ENCODE measurements at regions not wholly inside any gene's neighbourhood (a gene's known extent, or its start where the extent isn't known, plus 50 kb on each side); places are given as distances from the start of the nearest gene placed in this dataset.

GRCh38 chr5:87211676-87212075, 56.0 kb upstream of the RASA1 start:
- TF ChIP-seq, protein P1, sequence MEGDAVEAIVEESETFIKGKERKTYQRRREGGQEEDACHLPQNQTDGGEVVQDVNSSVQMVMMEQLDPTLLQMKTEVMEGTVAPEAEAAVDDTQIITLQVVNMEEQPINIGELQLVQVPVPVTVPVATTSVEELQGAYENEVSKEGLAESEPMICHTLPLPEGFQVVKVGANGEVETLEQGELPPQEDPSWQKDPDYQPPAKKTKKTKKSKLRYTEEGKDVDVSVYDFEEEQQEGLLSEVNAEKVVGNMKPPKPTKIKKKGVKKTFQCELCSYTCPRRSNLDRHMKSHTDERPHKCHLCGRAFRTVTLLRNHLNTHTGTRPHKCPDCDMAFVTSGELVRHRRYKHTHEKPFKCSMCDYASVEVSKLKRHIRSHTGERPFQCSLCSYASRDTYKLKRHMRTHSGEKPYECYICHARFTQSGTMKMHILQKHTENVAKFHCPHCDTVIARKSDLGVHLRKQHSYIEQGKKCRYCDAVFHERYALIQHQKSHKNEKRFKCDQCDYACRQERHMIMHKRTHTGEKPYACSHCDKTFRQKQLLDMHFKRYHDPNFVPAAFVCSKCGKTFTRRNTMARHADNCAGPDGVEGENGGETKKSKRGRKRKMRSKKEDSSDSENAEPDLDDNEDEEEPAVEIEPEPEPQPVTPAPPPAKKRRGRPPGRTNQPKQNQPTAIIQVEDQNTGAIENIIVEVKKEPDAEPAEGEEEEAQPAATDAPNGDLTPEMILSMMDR (IDR thresholded peaks at IDR 0.05) = no peak
- TF ChIP-seq POLR2A (IDR thresholded peaks at IDR 0.05) = no peak
- no peak for TF ChIP-seq EP300 (IDR thresholded peaks at IDR 0.05)
